Endothelial cell of umbilical vein (primary cell): ENCODE measurements at regions not wholly inside any gene's neighbourhood (a gene's known extent, or its start where the extent isn't known, plus 50 kb on each side); places are given as distances from the start of the nearest gene placed in this dataset.

Experiments
- CTCF ChIP-seq, 2 donors: IDR thresholded peaks; 1 replicate in 1 of 2; 2 replicates in 1 of 2; pipeline ENCODE4 v1.5.1; 2011; ENCODE audit warnings: low read length in 2 of 2, mild to moderate bottlenecking in 2 of 2, moderate library complexity in 2 of 2, control low read depth in 1 of 2, inconsistent platforms in 1 of 2, low read depth in 1 of 2; ENCODE audit not compliant: insufficient read depth in 1 of 2; ENCODE audit errors: extremely low read depth in 1 of 2
- JUN ChIP-seq: IDR thresholded peaks from 2 replicates; pipeline ENCODE4 v1.6.1; 2011; ENCODE audit warnings: borderline replicate concordance, low read depth; ENCODE audit not compliant: insufficient read length, insufficient read depth
- MAX ChIP-seq: IDR thresholded peaks from 2 replicates; pipeline ENCODE4 v1.6.1; 2011; ENCODE audit not compliant: insufficient read depth, insufficient read length

GRCh38 chr4:91758487-91758886, 545.3 kb upstream of the GRID2 start:
- TF ChIP-seq CTCF (IDR thresholded peaks at IDR 0.05; ENCODE audit: extremely low read depth in 1 of 2, insufficient read depth in 1 of 2, low read depth in 1 of 2, low read length in 2 of 2) = no peak
- TF ChIP-seq JUN = peak; percentile 76
- TF ChIP-seq MAX = no peak
